ENCODE measurements at regions not wholly inside any gene's neighbourhood (a gene's known extent, or its start where the extent isn't known, plus 50 kb on each side); places are given as distances from the start of the nearest gene placed in this dataset.
"Not testable (repeated sequence)": the region's sequence is repeated elsewhere in the genome, so short reads cannot be mapped to it uniquely, and the experiment has no call there.

GRCh38 chr12:65675141-65675621 is 149.1 kb upstream of the HMGA2 start:
- Histone ChIP-seq H3K4me3 (ENCODE audit: low read depth, low read length, poor library complexity, severe bottlenecking) (no peak overlapping the region), H4K20me1 (ENCODE audit: insufficient read depth, low read length) (no peaks in the 10 kb centered on the region), H3K79me2 (ENCODE audit: insufficient read depth, low read depth, low read length) (no peaks in the 10 kb centered on the region), H3K9me2 (ENCODE audit: insufficient read depth, low read length) (no peaks in the 10 kb centered on the region), H3K27ac (ENCODE audit: low read depth, low read length, poor library complexity, severe bottlenecking) (no peak overlapping the region), H3K4me2 (ENCODE audit: low read length) (no peak overlapping the region), H3K4me1 (ENCODE audit: insufficient read depth, low read length, poor library complexity, severe bottlenecking) (no peaks in the 10 kb centered on the region), H3K36me3 (ENCODE audit: insufficient read depth, low read length) (no peaks in the 10 kb centered on the region), H2AFZ (ENCODE audit: low read length) (no peak overlapping the region), H3K9me3 (ENCODE audit: low read length) (no peaks in the 10 kb centered on the region)
- intact Hi-C loops (cut with micrococcal nuclease; ENCODE audit: unreplicated experiment) = no loop called here
- no TSS peak for BruUV-seq (replicated peaks)
- ChIA-PET CTCF (ENCODE audit: unreplicated experiment) (no interaction called here), POLR2A (no interaction called here)
- TF ChIP-seq, protein P1, sequence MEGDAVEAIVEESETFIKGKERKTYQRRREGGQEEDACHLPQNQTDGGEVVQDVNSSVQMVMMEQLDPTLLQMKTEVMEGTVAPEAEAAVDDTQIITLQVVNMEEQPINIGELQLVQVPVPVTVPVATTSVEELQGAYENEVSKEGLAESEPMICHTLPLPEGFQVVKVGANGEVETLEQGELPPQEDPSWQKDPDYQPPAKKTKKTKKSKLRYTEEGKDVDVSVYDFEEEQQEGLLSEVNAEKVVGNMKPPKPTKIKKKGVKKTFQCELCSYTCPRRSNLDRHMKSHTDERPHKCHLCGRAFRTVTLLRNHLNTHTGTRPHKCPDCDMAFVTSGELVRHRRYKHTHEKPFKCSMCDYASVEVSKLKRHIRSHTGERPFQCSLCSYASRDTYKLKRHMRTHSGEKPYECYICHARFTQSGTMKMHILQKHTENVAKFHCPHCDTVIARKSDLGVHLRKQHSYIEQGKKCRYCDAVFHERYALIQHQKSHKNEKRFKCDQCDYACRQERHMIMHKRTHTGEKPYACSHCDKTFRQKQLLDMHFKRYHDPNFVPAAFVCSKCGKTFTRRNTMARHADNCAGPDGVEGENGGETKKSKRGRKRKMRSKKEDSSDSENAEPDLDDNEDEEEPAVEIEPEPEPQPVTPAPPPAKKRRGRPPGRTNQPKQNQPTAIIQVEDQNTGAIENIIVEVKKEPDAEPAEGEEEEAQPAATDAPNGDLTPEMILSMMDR (conservative IDR thresholded peaks at IDR 0.05; ENCODE audit: low read length) = no peak
- no peak for TF ChIP-seq EZH2phosphoT487 (IDR thresholded peaks at IDR 0.05; ENCODE audit: borderline replicate concordance, low read depth, low read length)
- DNase-seq (ENCODE audit: low spot score) = no peak

DNA sequence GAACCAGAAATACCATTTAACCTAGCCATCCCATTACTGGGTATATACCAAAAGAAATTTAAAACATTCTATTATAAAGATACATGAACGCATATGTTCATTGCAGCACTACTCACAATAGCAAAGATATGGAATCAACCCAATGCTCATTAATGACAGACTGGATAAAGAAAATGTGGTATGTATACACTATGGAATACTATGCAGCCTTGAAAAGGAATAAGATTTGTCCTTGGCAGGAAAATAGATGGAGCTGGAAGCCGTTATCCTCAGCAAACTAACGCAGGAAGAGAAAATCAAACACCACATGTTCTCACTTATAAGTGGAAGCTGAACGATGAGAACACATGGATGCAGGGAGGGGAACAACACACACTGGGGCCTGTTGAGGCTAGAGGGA is 146.1 kb upstream of the HMGA2 start:
- H3K9me2 ChIP-seq (ENCODE audit: insufficient read depth, low read length); DNase-seq (ENCODE audit: low spot score); intact Hi-C loops (cut with micrococcal nuclease; ENCODE audit: unreplicated experiment); H3K4me1 ChIP-seq (ENCODE audit: insufficient read depth, low read length, poor library complexity, severe bottlenecking); H4K20me1 ChIP-seq (ENCODE audit: insufficient read depth, low read length); H3K36me3 ChIP-seq (ENCODE audit: insufficient read depth, low read length); BruUV-seq (replicated peaks); H2AFZ ChIP-seq (ENCODE audit: low read length); CTCF ChIA-PET (ENCODE audit: unreplicated experiment); H3K79me2 ChIP-seq (ENCODE audit: insufficient read depth, low read depth, low read length); H3K4me3 ChIP-seq (ENCODE audit: low read depth, low read length, poor library complexity, severe bottlenecking); H3K27ac ChIP-seq (ENCODE audit: low read depth, low read length, poor library complexity, severe bottlenecking); H3K9me3 ChIP-seq (ENCODE audit: low read length); H3K4me2 ChIP-seq (ENCODE audit: low read length): not testable (repeated sequence)
- POLR2A ChIA-PET = interaction anchor here (0.7 to 1.4 kb wide), 2 partner anchors 12 to 157 kb away, joined by 3 read pairs; no protein-coding TSS in a partner anchor

- H4K20me1 ChIP-seq (ENCODE audit: insufficient read depth, low read length) = no peaks in the 10 kb centered on the region
- DNase-seq (ENCODE audit: low spot score) = no peak
- ChIA-PET CTCF (ENCODE audit: unreplicated experiment) (no interaction called here), POLR2A (interaction anchor here (0.6 kb wide), 1 partner anchor 363 kb away, joined by 3 read pairs; no protein-coding TSS in a partner anchor)
- no peaks in the 10 kb centered on the region for H3K9me3 ChIP-seq (ENCODE audit: low read length)
- TF ChIP-seq, protein P1 (conservative IDR thresholded peaks at IDR 0.05; ENCODE audit: low read length) = no peak
- no peak for TF ChIP-seq EZH2phosphoT487 (IDR thresholded peaks at IDR 0.05; ENCODE audit: borderline replicate concordance, low read depth, low read length)
- no peak overlapping the region for H2AFZ ChIP-seq (ENCODE audit: low read length)
- H3K27ac ChIP-seq (ENCODE audit: low read depth, low read length, poor library complexity, severe bottlenecking) = no peak overlapping the region
- H3K4me3 ChIP-seq (ENCODE audit: low read depth, low read length, poor library complexity, severe bottlenecking) = no peak overlapping the region
- H3K9me2 ChIP-seq (ENCODE audit: insufficient read depth, low read length) = no peaks in the 10 kb centered on the region
- H3K36me3 ChIP-seq (ENCODE audit: insufficient read depth, low read length) = no peaks in the 10 kb centered on the region
- H3K4me1 ChIP-seq (ENCODE audit: insufficient read depth, low read length, poor library complexity, severe bottlenecking) = no peaks in the 10 kb centered on the region
- no peaks in the 10 kb centered on the region for H3K79me2 ChIP-seq (ENCODE audit: insufficient read depth, low read depth, low read length)
- no TSS peak for BruUV-seq (replicated peaks)
- intact Hi-C loops (cut with micrococcal nuclease; ENCODE audit: unreplicated experiment) = no loop called here
- no peak overlapping the region for H3K4me2 ChIP-seq (ENCODE audit: low read length)
These were observed 143.1 kb upstream of the HMGA2 start for GRCh38 chr12:65681226-65681625.

Data from OCI-LY7 (cell line).